Trophoblast cell (in vitro differentiated cells and primary cell): ENCODE measurements at regions not wholly inside any gene's neighbourhood (a gene's known extent, or its start where the extent isn't known, plus 50 kb on each side); places are given as distances from the start of the nearest gene placed in this dataset.

ENCODE experiments used
- DNase-seq, 2 donors: peaks; one replicate each; pipeline ENCODE4 v3.0.0-alpha.2; 2016
- H2AFZ ChIP-seq: 2 replicates; pipeline ENCODE4 v1.6.1; 2013; ENCODE audit warnings: low read length, moderate library complexity, mild to moderate bottlenecking; ENCODE audit not compliant: insufficient read depth, poor library complexity
- H2AK5ac ChIP-seq: 2 replicates; pipeline ENCODE4 v1.6.1; 2013; ENCODE audit warnings: mild to moderate bottlenecking, low read length
- H2BK120ac ChIP-seq: 2 replicates; pipeline ENCODE4 v1.6.1; 2013; ENCODE audit warnings: low read length, mild to moderate bottlenecking, moderate library complexity; ENCODE audit not compliant: insufficient read depth, poor library complexity
- H2BK12ac ChIP-seq: 2 replicates; pipeline ENCODE4 v1.6.1; 2013; ENCODE audit warnings: mild to moderate bottlenecking, low read length, moderate library complexity
- H2BK5ac ChIP-seq: 2 replicates; pipeline ENCODE4 v1.6.1; 2013; ENCODE audit warnings: low read length, low read depth, moderate library complexity, mild to moderate bottlenecking; ENCODE audit not compliant: poor library complexity
- H3K14ac ChIP-seq: 2 replicates; pipeline ENCODE4 v1.6.1; 2013; ENCODE audit warnings: mild to moderate bottlenecking, low read length
- H3K18ac ChIP-seq: 2 replicates; pipeline ENCODE4 v1.6.1; 2013; ENCODE audit warnings: mild to moderate bottlenecking, low read length
- H3K23ac ChIP-seq: 2 replicates; pipeline ENCODE4 v1.6.1; 2013; ENCODE audit warnings: low read length
- H3K27ac ChIP-seq: 2 replicates; pipeline ENCODE4 v1.5.1; 2013; ENCODE audit warnings: low read depth, mild to moderate bottlenecking, inconsistent platforms, low read length, moderate library complexity
- H3K27me3 ChIP-seq: 2 replicates; pipeline ENCODE4 v1.6.1; 2013; ENCODE audit warnings: inconsistent platforms, mild to moderate bottlenecking, low read length, moderate library complexity; ENCODE audit not compliant: insufficient read depth
- H3K36me3 ChIP-seq, 2 experiments: 1 replicate in 1 of 2; 2 replicates in 1 of 2; pipeline ENCODE4 v1.6.1; 2013; ENCODE audit warnings: low read length in 2 of 2, mild to moderate bottlenecking in 2 of 2, moderate library complexity in 1 of 2; ENCODE audit not compliant: insufficient read depth in 2 of 2, control insufficient read depth in 1 of 2
- H3K4ac ChIP-seq: 2 replicates; pipeline ENCODE4 v1.6.1; 2013; ENCODE audit warnings: low read depth, mild to moderate bottlenecking, low read length, moderate library complexity
- H3K4me1 ChIP-seq, 2 experiments: 1 replicate in 1 of 2; 2 replicates in 1 of 2; pipeline ENCODE4 v1.6.1; 2013; ENCODE audit warnings: low read length in 2 of 2, mild to moderate bottlenecking in 2 of 2, moderate library complexity in 1 of 2; ENCODE audit not compliant: insufficient read depth in 2 of 2, control insufficient read depth in 1 of 2
- H3K4me2 ChIP-seq: 2 replicates; pipeline ENCODE4 v1.6.1; 2013; ENCODE audit warnings: inconsistent platforms, mild to moderate bottlenecking, low read length, moderate library complexity
- H3K4me3 ChIP-seq: 2 replicates; pipeline ENCODE4 v1.5.1; 2013; ENCODE audit warnings: mild to moderate bottlenecking, low read depth, low read length, inconsistent platforms
- H3K79me1 ChIP-seq: one replicate; pipeline ENCODE4 v1.6.1; 2013; ENCODE audit warnings: low read length
- H3K79me2 ChIP-seq: 2 replicates; pipeline ENCODE4 v1.6.1; 2013; ENCODE audit warnings: low read length, mild to moderate bottlenecking; ENCODE audit not compliant: control insufficient read depth, insufficient read depth, poor library complexity
- H3K9ac ChIP-seq: 2 replicates; pipeline ENCODE4 v1.6.1; 2013; ENCODE audit warnings: mild to moderate bottlenecking, low read length
- H3K9me3 ChIP-seq: 2 replicates; pipeline ENCODE4 v1.6.1; 2013; ENCODE audit warnings: low read depth, mild to moderate bottlenecking, control low read depth, inconsistent platforms, low read length; ENCODE audit not compliant: insufficient read depth
- H4K12ac ChIP-seq: 2 replicates; pipeline ENCODE4 v1.6.1; 2013; ENCODE audit warnings: low read depth, mild to moderate bottlenecking, low read length, moderate library complexity
- H4K8ac ChIP-seq: 2 replicates; pipeline ENCODE4 v1.6.1; 2013; ENCODE audit warnings: low read depth, mild to moderate bottlenecking, low read length, moderate library complexity
- H4K91ac ChIP-seq: one replicate; pipeline ENCODE4 v1.6.1; 2013; ENCODE audit warnings: low read depth, mild to moderate bottlenecking, low read length, moderate library complexity
- WGBS: extraction: QIAGEN DNeasy Blood & Tissue Kit; methylation state at CpG from one replicate; pipeline ENCODE4 v1.1.7; 2013; ENCODE audit warnings: missing lambda C conversion rate; ENCODE audit not compliant: insufficient read length, insufficient coverage; ENCODE audit errors: extremely low coverage; 5-methylcytosine and 5-hydroxymethylcytosine counted together

- Histone ChIP-seq H3K14ac (no peak overlapping the region), H3K4me3 (no peak overlapping the region), H3K27me3 (no peaks in the 10 kb centered on the region), H3K18ac (no peak overlapping the region), H4K12ac (no peak overlapping the region), H3K9ac (no peak overlapping the region), H2BK12ac (no peak overlapping the region), H3K4me1 (peaks cover 4% of the 10 kb centered on the region in 2 experiments), H2BK5ac (no peak overlapping the region), H4K8ac (no peak overlapping the region), H3K23ac (no peak overlapping the region), H3K36me3 (no peaks in the 10 kb centered on the region), H3K79me1 (no peaks in the 10 kb centered on the region), H4K91ac (no peak overlapping the region), H3K4ac (no peak overlapping the region), H3K4me2 (no peak overlapping the region), H3K27ac (no peak overlapping the region), H2AFZ (no peak overlapping the region), H2BK120ac (no peak overlapping the region), H3K79me2 (no peaks in the 10 kb centered on the region), H3K9me3 (no peaks in the 10 kb centered on the region), H2AK5ac (no peak overlapping the region)
- no peak for DNase-seq
- no CpG with 5 or more reads among the region's 1 CpG for WGBS
Observed at GRCh38 chr7:42289473-42289872, 52.5 kb upstream of the GLI3 start.
